DOHH2 (cell line): ENCODE measurements at regions not wholly inside any gene's neighbourhood (a gene's known extent, or its start where the extent isn't known, plus 50 kb on each side); places are given as distances from the start of the nearest gene placed in this dataset.

Source experiments
- H3F3A ChIP-seq: fragments of 200-600 bp; sonication (generic), shearing (Covaris generic); 2 replicates; pipeline ENCODE4 v1.6.0; 2016; ENCODE audit warnings: antibody characterized with exemption, mild to moderate bottlenecking; ENCODE audit not compliant: control insufficient read depth, insufficient read depth
- H3K27ac ChIP-seq: fragments of 200-600 bp; sonication (generic); 2 replicates; pipeline ENCODE4 v1.5.1; 2014; ENCODE audit warnings: low read depth, mild to moderate bottlenecking, low read length, moderate library complexity
- H3K27me3 ChIP-seq: fragments of 200-600 bp; sonication (generic); 2 replicates; pipeline ENCODE4 v1.6.1; 2014; ENCODE audit warnings: mild to moderate bottlenecking, low read length, mixed read lengths; ENCODE audit not compliant: control insufficient read depth
- H3K36me3 ChIP-seq: fragments of 200-600 bp; sonication (generic); 2 replicates; pipeline ENCODE4 v1.6.1; 2014; ENCODE audit warnings: mild to moderate bottlenecking, low read length, moderate library complexity, mixed read lengths; ENCODE audit not compliant: control insufficient read depth
- H3K4me1 ChIP-seq: fragments of 200-600 bp; sonication (generic); 2 replicates; pipeline ENCODE4 v1.6.1; 2014; ENCODE audit warnings: mild to moderate bottlenecking, low read length, mixed read lengths; ENCODE audit not compliant: control insufficient read depth
- H3K4me2 ChIP-seq: fragments of 200-600 bp; sonication (generic); 2 replicates; pipeline ENCODE4 v1.6.0; 2014; ENCODE audit warnings: mild to moderate bottlenecking, low read length, moderate library complexity
- H3K4me3 ChIP-seq: fragments of 200-600 bp; sonication (generic); 2 replicates; pipeline ENCODE4 v1.5.1; 2014; ENCODE audit warnings: mild to moderate bottlenecking, low read length, mixed read lengths
- H3K79me2 ChIP-seq: fragments of 200-600 bp; sonication (generic); 2 replicates; pipeline ENCODE4 v1.6.1; 2014; ENCODE audit warnings: mild to moderate bottlenecking, low read length, mixed read lengths; ENCODE audit not compliant: control insufficient read depth
- H3K9me2 ChIP-seq: fragments of 200-600 bp; sonication (generic); replicated peaks from 2 replicates; pipeline ENCODE4 v1.6.1; 2014; ENCODE audit warnings: mild to moderate bottlenecking, low read length, mixed read lengths; ENCODE audit not compliant: control insufficient read depth
- H3K9me3 ChIP-seq: fragments of 200-600 bp; sonication (generic); 2 replicates; pipeline ENCODE4 v1.6.1; 2014; ENCODE audit warnings: antibody characterized with exemption, low read length, mixed read lengths; ENCODE audit not compliant: control insufficient read depth, insufficient read depth
- H4K20me1 ChIP-seq: fragments of 200-600 bp; sonication (generic); 2 replicates; pipeline ENCODE4 v1.6.0; 2014; ENCODE audit warnings: low read depth, mild to moderate bottlenecking, antibody characterized with exemption, low read length, moderate library complexity; ENCODE audit not compliant: control insufficient read depth, insufficient read depth
- EZH2phosphoT487 ChIP-seq: fragments of 200-600 bp; sonication (generic); IDR thresholded peaks from 2 replicates; pipeline ENCODE4 v1.6.1; 2017; ENCODE audit warnings: borderline replicate concordance, mild to moderate bottlenecking, antibody characterized with exemption, low read length, moderate library complexity, mixed read lengths
- TF ChIP-seq, protein P1 (sequence below): fragments of 200-600 bp; sonication (generic); IDR thresholded peaks from one replicate; pipeline ENCODE4 v1.5.1; 2014; ENCODE audit warnings: antibody characterized with exemption, mild to moderate bottlenecking, low read depth, low read length; ENCODE audit not compliant: poor library complexity, severe bottlenecking

DNA sequence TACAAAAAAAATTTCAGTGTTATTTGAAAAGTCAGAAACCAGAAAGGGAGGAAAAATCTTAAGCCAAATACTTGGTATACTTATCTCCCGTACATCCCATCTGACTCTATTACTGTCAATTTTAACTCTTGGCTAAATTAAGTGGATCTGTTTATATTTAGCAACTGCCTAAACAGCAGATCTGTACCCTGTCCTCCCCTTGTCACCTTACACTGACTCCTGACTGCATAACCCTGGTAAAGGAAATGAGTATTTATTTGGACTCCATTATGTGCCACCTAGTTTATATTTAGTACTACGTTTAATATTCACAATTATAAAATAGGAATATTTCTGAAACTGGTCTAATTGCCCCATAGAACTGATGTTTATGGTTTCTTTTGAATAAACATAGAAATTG, 730.2 kb upstream of the GJE1 start:
- no peaks in the 10 kb centered on the region for H3K79me2 ChIP-seq
- TF ChIP-seq EZH2phosphoT487: no peak
- TF ChIP-seq, protein P1, sequence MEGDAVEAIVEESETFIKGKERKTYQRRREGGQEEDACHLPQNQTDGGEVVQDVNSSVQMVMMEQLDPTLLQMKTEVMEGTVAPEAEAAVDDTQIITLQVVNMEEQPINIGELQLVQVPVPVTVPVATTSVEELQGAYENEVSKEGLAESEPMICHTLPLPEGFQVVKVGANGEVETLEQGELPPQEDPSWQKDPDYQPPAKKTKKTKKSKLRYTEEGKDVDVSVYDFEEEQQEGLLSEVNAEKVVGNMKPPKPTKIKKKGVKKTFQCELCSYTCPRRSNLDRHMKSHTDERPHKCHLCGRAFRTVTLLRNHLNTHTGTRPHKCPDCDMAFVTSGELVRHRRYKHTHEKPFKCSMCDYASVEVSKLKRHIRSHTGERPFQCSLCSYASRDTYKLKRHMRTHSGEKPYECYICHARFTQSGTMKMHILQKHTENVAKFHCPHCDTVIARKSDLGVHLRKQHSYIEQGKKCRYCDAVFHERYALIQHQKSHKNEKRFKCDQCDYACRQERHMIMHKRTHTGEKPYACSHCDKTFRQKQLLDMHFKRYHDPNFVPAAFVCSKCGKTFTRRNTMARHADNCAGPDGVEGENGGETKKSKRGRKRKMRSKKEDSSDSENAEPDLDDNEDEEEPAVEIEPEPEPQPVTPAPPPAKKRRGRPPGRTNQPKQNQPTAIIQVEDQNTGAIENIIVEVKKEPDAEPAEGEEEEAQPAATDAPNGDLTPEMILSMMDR: no peak
- no peak overlapping the region for H3K4me2 ChIP-seq
- no peaks in the 10 kb centered on the region for H3F3A ChIP-seq
- H3K4me3 ChIP-seq: no peak overlapping the region
- H3K27me3 ChIP-seq: no peaks in the 10 kb centered on the region
- no peak overlapping the region for H3K27ac ChIP-seq
- H4K20me1 ChIP-seq: no peaks in the 10 kb centered on the region
- H3K36me3 ChIP-seq: no peaks in the 10 kb centered on the region
- no peaks in the 10 kb centered on the region for H3K9me3 ChIP-seq
- no peaks in the 10 kb centered on the region for H3K4me1 ChIP-seq
- H3K9me2 ChIP-seq: no peaks in the 10 kb centered on the region

DNA sequence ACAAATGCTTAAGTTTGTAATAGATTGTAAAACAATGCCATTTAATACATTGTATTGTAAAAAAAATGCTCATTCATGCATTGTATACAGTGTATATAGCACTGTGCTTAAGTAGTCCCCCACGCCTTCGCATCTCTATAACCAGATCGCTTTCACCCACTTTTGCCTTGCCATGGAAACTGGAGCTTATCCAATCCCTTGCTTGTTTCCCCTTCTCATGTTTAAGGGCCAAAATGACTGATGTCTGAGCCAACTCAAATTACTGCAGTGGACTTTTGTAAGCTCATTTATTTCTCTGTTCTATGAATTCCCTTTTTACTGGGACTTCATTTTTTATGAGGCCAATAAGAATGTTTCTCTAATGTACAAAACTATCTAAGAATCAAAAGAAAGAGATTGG, 730.9 kb upstream of the GJE1 start:
- H3K79me2 ChIP-seq: no peaks in the 10 kb centered on the region
- no peaks in the 10 kb centered on the region for H4K20me1 ChIP-seq
- no peaks in the 10 kb centered on the region for H3K9me3 ChIP-seq
- no peak overlapping the region for H3K27ac ChIP-seq
- no peaks in the 10 kb centered on the region for H3K27me3 ChIP-seq
- no peak overlapping the region for H3K4me3 ChIP-seq
- H3K36me3 ChIP-seq: no peaks in the 10 kb centered on the region
- no peak for TF ChIP-seq EZH2phosphoT487
- TF ChIP-seq, protein P1: no peak
- H3K9me2 ChIP-seq: no peaks in the 10 kb centered on the region
- no peaks in the 10 kb centered on the region for H3F3A ChIP-seq
- H3K4me1 ChIP-seq: no peaks in the 10 kb centered on the region
- H3K4me2 ChIP-seq: no peak overlapping the region

DNA sequence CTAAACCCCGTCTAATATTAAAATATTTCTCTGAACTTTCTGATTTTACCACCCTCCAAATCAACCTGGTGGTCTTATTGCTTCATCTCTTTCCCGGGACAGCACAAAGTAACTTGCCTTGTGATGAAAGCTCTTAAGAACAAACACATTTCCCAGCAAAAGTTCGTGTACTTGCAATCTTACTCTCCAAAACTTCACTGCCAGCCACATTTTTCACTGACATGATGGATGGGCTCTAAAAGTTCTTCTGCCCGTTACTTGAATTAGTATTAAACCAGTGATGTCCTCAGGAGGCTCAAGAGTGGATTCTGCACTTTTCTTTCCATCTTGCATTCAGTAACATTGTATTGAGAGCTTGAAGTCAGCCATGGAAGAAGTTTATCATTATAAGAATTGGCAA, 731.6 kb upstream of the GJE1 start:
- Histone ChIP-seq H3K4me1 (no peaks in the 10 kb centered on the region), H3K27ac (no peak overlapping the region), H3F3A (no peaks in the 10 kb centered on the region), H3K9me3 (no peaks in the 10 kb centered on the region), H3K4me2 (no peak overlapping the region), H3K79me2 (no peaks in the 10 kb centered on the region), H3K9me2 (no peaks in the 10 kb centered on the region), H3K36me3 (no peaks in the 10 kb centered on the region), H3K27me3 (no peaks in the 10 kb centered on the region), H3K4me3 (no peak overlapping the region), H4K20me1 (no peaks in the 10 kb centered on the region)
- TF ChIP-seq, protein P1: no peak
- TF ChIP-seq EZH2phosphoT487: no peak

DNA sequence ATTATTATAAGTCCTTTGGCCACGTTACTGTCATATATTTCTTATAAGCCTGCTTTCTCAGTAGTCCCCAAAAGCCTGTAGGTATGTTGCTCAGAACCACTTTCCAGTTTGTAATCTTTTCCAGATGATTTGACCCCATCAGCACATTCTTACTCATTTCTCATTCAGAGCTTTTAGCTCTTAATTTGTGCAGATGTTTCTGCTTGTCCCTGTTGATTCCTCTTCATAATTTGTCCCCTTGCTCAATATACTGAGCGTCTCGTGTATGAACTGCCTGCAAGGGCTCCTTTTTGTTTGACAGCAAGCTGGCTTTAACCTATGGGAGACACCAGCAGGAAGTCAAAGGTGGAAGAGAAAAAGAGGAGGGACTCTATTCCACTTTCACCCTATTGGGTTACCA, 733.8 kb upstream of the GJE1 start:
- TF ChIP-seq EZH2phosphoT487: no peak
- TF ChIP-seq, protein P1: no peak
- H3K9me2 ChIP-seq: no peaks in the 10 kb centered on the region
- no peaks in the 10 kb centered on the region for H3K79me2 ChIP-seq
- no peaks in the 10 kb centered on the region for H3K27me3 ChIP-seq
- H3K36me3 ChIP-seq: no peaks in the 10 kb centered on the region
- no peak overlapping the region for H3K4me3 ChIP-seq
- H3K9me3 ChIP-seq: no peaks in the 10 kb centered on the region
- no peaks in the 10 kb centered on the region for H3F3A ChIP-seq
- H3K4me1 ChIP-seq: no peaks in the 10 kb centered on the region
- H3K4me2 ChIP-seq: no peak overlapping the region
- H4K20me1 ChIP-seq: no peaks in the 10 kb centered on the region
- no peak overlapping the region for H3K27ac ChIP-seq
